ENCODE measurements at regions not wholly inside any gene's neighbourhood (a gene's known extent, or its start where the extent isn't known, plus 50 kb on each side); places are given as distances from the start of the nearest gene placed in this dataset.

DNA sequence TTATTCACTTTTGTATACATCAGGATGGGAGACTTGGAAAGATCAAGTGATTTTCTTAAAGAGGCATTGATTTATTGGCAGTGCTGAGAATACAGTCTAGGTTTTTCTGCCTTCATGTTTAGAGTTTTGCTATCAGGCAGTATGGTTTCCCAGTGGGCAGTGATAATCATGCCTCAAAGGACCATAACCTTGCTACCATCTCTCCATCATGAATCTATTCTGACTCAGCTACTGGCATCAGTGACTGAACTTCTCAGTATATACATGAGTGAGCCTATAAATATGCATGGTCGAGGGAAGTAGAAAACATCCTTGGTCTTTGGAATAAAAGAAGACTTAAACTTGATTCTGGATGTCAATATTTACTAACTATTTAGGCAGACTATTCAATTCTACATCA, 562.0 kb upstream of the AADAT start:
- Mint-ChIP-seq H3K36me3 (ENCODE audit: insufficient read depth, unreplicated experiment) (no peaks in the 10 kb centered on the region), H3K4me1 (ENCODE audit: low read depth, unreplicated experiment) (no peaks in the 10 kb centered on the region), H3K27ac (ENCODE audit: unreplicated experiment) (no peak overlapping the region), H3K9me3 (ENCODE audit: unreplicated experiment) (no peaks in the 10 kb centered on the region), H3K27me3 (ENCODE audit: insufficient read depth, unreplicated experiment) (no peaks in the 10 kb centered on the region), H3K4me3 (ENCODE audit: unreplicated experiment) (no peak overlapping the region)
- intact Hi-C loops (cut with micrococcal nuclease; ENCODE audit: unreplicated experiment) = no loop called here
- Histone ChIP-seq H3K4me1 (no peaks in the 10 kb centered on the region; the same call in 1 of the 2 replicates), H3K27me3 (replicated peaks; ENCODE audit: control insufficient read depth, insufficient read depth, low read length) (no peaks in the 10 kb centered on the region), H3K36me3 (ENCODE audit: control insufficient read depth, insufficient read depth, low read length) (no peaks in the 10 kb centered on the region), H3K9me3 (no peaks in the 10 kb centered on the region), H3K4me3 (ENCODE audit: low read depth, low read length) (no peak overlapping the region)
- no peak for DNase-seq
- POLR2A ChIA-PET = no interaction called here
- TF ChIP-seq, protein P1, sequence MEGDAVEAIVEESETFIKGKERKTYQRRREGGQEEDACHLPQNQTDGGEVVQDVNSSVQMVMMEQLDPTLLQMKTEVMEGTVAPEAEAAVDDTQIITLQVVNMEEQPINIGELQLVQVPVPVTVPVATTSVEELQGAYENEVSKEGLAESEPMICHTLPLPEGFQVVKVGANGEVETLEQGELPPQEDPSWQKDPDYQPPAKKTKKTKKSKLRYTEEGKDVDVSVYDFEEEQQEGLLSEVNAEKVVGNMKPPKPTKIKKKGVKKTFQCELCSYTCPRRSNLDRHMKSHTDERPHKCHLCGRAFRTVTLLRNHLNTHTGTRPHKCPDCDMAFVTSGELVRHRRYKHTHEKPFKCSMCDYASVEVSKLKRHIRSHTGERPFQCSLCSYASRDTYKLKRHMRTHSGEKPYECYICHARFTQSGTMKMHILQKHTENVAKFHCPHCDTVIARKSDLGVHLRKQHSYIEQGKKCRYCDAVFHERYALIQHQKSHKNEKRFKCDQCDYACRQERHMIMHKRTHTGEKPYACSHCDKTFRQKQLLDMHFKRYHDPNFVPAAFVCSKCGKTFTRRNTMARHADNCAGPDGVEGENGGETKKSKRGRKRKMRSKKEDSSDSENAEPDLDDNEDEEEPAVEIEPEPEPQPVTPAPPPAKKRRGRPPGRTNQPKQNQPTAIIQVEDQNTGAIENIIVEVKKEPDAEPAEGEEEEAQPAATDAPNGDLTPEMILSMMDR (IDR thresholded peaks at IDR 0.05; ENCODE audit: insufficient read depth in 1 of 2, low read depth in 1 of 2, low read length in 1 of 2, severe bottlenecking in 1 of 2, unreplicated experiment in 1 of 2) = no peak
- CTCF ChIA-PET = no interaction called here
- BruUV-seq (replicated peaks) = no TSS peak

DNA sequence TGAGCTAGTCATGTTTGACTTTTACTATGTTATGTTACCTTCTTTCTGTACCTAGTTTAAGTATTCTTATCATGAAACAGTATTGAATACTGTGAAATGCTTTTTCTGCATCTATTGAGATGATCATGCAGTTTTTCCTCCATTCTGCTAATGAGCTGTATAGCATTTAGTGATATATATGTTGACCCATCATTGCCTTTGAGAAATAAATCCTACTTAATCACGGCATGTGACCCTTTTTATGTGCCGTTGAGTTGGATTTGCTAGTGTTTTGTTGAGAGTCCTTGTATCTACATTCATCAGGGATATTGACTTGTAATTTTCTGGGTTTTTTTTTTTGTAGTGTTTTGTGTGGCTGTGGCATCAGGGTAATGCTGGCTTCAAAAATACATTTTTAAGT, 537.7 kb upstream of the AADAT start:
- no peaks in the 10 kb centered on the region for H3K27me3 ChIP-seq (replicated peaks; ENCODE audit: control insufficient read depth, insufficient read depth, low read length)
- DNase-seq = no peak
- Mint-ChIP-seq H3K9me3 (ENCODE audit: unreplicated experiment) (peaks cover 14% of the 10 kb centered on the region), H3K27me3 (ENCODE audit: insufficient read depth, unreplicated experiment) (no peaks in the 10 kb centered on the region), H3K27ac (ENCODE audit: unreplicated experiment) (no peak overlapping the region), H3K36me3 (ENCODE audit: insufficient read depth, unreplicated experiment) (no peaks in the 10 kb centered on the region), H3K4me3 (ENCODE audit: unreplicated experiment) (no peak overlapping the region), H3K4me1 (ENCODE audit: low read depth, unreplicated experiment) (no peaks in the 10 kb centered on the region)
- no peaks in the 10 kb centered on the region for H3K4me1 ChIP-seq
- peaks cover 4% of the 10 kb centered on the region; the same call in 1 of the 2 replicates for H3K9me3 ChIP-seq
- ChIA-PET CTCF (no interaction called here), POLR2A (no interaction called here)
- intact Hi-C loops (cut with micrococcal nuclease; ENCODE audit: unreplicated experiment) = no loop called here
- TF ChIP-seq, protein P1 (IDR thresholded peaks at IDR 0.05; ENCODE audit: insufficient read depth in 1 of 2, low read depth in 1 of 2, low read length in 1 of 2, severe bottlenecking in 1 of 2, unreplicated experiment in 1 of 2) = no peak
- no TSS peak for BruUV-seq (replicated peaks)
- H3K4me3 ChIP-seq (ENCODE audit: low read depth, low read length) = no peak overlapping the region
- H3K36me3 ChIP-seq (ENCODE audit: control insufficient read depth, insufficient read depth, low read length) = no peaks in the 10 kb centered on the region

DNA sequence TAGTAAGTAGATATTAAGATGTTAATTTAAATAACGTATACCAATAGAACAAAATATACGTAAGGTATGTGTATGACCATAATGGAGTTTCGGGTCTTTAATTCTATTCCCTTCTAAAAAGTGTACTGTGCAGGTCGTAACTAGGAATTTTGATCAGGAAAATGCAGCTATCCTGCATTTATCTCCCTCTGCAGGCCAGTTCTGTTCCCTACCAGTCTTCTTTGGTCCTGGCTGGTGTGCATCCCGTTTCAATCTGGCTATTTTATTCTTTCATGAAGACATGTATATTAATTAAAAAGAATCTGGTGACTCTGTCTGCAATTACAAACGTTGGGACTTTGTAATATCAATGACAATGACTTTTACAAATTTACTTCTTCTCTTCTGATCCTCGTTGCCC, 534.1 kb upstream of the AADAT start:
- TF ChIP-seq, protein P1 (IDR thresholded peaks at IDR 0.05; ENCODE audit: insufficient read depth in 1 of 2, low read depth in 1 of 2, low read length in 1 of 2, severe bottlenecking in 1 of 2, unreplicated experiment in 1 of 2) = no peak
- Mint-ChIP-seq H3K4me1 (ENCODE audit: low read depth, unreplicated experiment) (no peaks in the 10 kb centered on the region), H3K4me3 (ENCODE audit: unreplicated experiment) (no peak overlapping the region), H3K27ac (ENCODE audit: unreplicated experiment) (no peak overlapping the region), H3K9me3 (ENCODE audit: unreplicated experiment) (no peaks in the 10 kb centered on the region), H3K36me3 (ENCODE audit: insufficient read depth, unreplicated experiment) (no peaks in the 10 kb centered on the region), H3K27me3 (ENCODE audit: insufficient read depth, unreplicated experiment) (no peaks in the 10 kb centered on the region)
- Histone ChIP-seq H3K36me3 (ENCODE audit: control insufficient read depth, insufficient read depth, low read length) (no peaks in the 10 kb centered on the region), H3K9me3 (no peaks in the 10 kb centered on the region), H3K4me3 (ENCODE audit: low read depth, low read length) (no peak overlapping the region), H3K4me1 (no peaks in the 10 kb centered on the region), H3K27me3 (replicated peaks; ENCODE audit: control insufficient read depth, insufficient read depth, low read length) (no peaks in the 10 kb centered on the region)
- POLR2A ChIA-PET = no interaction called here
- intact Hi-C loops (cut with micrococcal nuclease; ENCODE audit: unreplicated experiment) = no loop called here
- no peak for DNase-seq
- CTCF ChIA-PET = no interaction called here
- no TSS peak for BruUV-seq (replicated peaks)
